Astrocyte (in vitro differentiated cells and primary cell): ENCODE measurements at regions not wholly inside any gene's neighbourhood (a gene's known extent, or its start where the extent isn't known, plus 50 kb on each side); places are given as distances from the start of the nearest gene placed in this dataset.

Source experiments
- EZH2 ChIP-seq: IDR thresholded peaks from 2 replicates; pipeline ENCODE4 v1.6.1; 2012; ENCODE audit warnings: mild to moderate bottlenecking, low read length, inconsistent platforms; ENCODE audit not compliant: insufficient read depth
- TF ChIP-seq, protein P1 (sequence below): IDR thresholded peaks from 2 replicates; pipeline ENCODE4 v1.5.1; 2011; ENCODE audit warnings: low read depth, mild to moderate bottlenecking, inconsistent platforms, low read length, moderate library complexity; ENCODE audit not compliant: insufficient read depth

- TF ChIP-seq, protein P1, sequence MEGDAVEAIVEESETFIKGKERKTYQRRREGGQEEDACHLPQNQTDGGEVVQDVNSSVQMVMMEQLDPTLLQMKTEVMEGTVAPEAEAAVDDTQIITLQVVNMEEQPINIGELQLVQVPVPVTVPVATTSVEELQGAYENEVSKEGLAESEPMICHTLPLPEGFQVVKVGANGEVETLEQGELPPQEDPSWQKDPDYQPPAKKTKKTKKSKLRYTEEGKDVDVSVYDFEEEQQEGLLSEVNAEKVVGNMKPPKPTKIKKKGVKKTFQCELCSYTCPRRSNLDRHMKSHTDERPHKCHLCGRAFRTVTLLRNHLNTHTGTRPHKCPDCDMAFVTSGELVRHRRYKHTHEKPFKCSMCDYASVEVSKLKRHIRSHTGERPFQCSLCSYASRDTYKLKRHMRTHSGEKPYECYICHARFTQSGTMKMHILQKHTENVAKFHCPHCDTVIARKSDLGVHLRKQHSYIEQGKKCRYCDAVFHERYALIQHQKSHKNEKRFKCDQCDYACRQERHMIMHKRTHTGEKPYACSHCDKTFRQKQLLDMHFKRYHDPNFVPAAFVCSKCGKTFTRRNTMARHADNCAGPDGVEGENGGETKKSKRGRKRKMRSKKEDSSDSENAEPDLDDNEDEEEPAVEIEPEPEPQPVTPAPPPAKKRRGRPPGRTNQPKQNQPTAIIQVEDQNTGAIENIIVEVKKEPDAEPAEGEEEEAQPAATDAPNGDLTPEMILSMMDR = no peak
- no peak for TF ChIP-seq EZH2
These were observed 395.2 kb downstream of the TFEC start for GRCh38 chr7:115635376-115635775.
